HG03095 (cell line): ENCODE measurements at regions not wholly inside any gene's neighbourhood (a gene's known extent, or its start where the extent isn't known, plus 50 kb on each side); places are given as distances from the start of the nearest gene placed in this dataset.
"Not testable (repeated sequence)": the region's sequence is repeated elsewhere in the genome, so short reads cannot be mapped to it uniquely, and the experiment has no call there.

Source experiments
- ATAC-seq: cut with Tn5 transposase; IDR thresholded peaks from one replicate; pipeline ENCODE4 v1.9.1; 2021; ENCODE audit warnings: moderate library complexity; ENCODE audit not compliant: unreplicated experiment

- ATAC-seq, result no peak
Observed at GRCh38 chr4:107562316-107562715, 157.7 kb downstream of the PAPSS1 start.

DNA sequence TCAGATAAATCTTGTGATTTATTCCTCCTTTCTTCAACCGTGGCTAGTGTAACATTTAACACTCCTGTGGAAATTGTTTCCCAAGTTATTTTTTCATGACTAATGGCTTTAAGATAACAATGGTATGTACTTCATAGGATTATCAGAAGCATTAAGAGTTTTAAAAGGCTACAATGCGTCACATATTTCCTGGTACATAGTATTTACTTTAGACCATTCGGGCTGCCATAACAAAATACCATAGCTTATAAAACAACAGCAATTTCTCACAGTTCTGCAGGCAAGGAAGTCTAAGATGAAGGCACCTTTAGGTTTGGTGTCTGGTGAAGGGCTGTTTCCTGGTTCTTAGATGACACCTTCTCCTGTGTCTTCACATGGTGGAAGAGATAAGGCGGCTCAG is 158.6 kb downstream of the PAPSS1 start:
- no peak for ATAC-seq

DNA sequence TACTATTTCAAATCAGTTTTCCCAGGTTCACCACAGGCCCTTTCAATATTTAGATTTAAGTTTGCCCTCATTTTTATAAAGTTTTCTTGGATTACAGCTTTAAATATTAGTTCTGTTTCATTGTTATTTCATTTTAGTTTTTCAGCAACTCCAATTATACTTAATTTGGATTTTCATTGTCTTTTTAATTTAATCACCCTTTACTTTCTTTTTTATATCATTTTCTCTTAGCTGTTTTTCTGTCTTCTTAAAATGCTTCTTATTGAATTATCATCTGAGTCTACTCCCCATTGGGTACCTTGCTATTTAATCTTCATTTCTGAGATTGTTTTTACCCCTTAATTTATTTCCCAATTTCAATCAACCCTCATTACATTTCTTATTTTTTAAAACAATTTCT is 160.4 kb downstream of the PAPSS1 start:
- ATAC-seq, result no peak

DNA sequence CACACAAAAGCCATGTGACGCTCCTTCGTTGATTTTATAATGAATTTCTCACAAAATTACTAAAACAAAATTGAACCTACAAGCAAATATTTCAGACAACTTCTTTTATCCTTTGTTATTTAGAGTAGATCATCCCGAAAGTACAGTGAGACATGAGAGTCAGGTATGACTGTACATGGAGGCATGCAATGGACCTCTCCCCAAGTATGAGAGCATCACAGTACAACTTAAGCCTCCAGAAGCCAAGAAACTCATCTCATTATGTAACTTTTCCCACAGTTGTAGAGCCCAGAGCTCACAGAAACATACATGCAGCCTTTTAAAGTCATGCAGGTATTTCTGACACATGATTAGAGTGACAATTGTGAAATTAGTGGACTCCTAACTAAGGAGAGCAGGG is 167.7 kb downstream of the PAPSS1 start:
- ATAC-seq, result no peak

GRCh38 chr4:107548211-107548905 is 171.7 kb downstream of the PAPSS1 start:
- ATAC-seq, result no peak

GRCh38 chr4:107546638-107547037 is 173.4 kb downstream of the PAPSS1 start:
- ATAC-seq, result no peak

DNA sequence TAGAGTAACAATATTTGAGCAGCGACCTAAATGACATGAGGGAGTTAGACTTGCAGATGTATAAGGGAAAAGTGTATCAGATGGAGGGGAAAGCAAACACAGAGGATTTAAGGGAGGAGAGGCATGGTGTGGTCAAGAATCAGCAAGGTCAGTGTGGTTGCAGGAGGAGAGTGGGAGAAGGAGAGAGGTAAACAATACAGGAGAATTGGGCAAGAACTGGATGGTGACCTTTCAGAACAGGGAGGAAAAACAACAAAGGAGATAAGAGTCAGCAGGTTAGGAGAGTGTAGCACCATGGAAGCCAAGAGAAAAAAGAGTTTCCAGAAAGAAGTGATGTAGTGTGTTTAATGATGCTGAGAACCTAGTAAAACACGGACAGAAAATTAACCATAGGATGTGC is 178.5 kb downstream of the PAPSS1 start:
- no peak for ATAC-seq

DNA sequence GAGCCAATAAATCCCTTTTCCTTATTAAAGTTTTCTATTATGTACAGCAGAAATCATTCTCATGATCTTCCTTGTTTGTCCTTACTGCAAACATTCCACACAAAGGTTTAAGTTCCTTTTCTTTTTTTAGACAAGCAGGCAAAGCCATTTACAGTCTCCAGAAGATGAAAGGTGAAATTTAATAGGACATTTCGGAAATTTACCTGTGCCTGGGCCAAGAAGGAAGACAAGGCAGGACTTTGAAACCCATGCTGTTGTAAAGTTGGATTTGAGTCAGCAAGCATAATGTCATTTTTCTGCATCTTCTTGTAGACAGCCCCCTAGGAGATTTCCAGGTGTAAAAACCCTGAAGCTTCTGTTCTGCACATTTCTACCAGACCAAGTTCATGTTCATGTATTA is 188.1 kb downstream of the PAPSS1 start:
- no peak for ATAC-seq

DNA sequence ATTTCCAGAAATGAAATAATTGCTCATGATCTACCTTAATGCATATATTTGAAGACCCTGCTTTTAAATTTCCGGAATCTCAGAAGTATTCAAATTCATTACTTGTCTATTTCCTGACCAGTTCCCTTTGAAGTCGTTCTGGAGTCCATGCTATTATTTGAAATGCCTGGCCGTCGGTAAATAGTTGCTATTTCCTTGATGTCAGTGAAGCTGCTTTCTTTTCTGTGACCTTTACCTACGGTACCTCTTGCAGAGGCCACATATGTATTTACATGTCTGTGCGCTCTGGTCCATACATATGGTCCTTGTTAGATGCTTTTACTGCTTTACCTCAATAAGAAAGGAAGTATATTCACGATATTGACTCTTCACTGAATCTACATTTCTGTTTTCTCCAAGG is 199.7 kb downstream of the PAPSS1 start:
- no peak for ATAC-seq

- no peak for ATAC-seq
Observed at GRCh38 chr4:107519053-107519452, 201.0 kb downstream of the PAPSS1 start.

DNA sequence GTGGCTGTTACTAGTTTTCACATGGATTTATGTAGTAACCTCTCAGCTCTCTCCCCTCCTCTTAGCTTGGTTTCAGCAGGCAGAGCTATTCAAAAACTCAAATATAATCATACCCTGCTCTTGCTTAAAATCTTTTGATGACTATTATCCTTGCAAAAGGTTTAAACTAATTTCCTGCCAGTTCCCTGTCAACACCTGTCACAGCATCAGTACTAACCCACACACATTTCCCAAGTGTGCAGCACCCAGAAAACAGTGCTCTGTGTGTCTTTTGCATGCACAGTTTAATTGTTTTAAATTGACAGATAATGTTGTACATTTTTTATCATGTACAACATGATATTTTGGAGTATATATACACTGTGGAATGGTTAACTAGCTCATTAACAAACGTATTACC is 202.0 kb downstream of the PAPSS1 start:
- no peak for ATAC-seq

- no peak for ATAC-seq
Observed at GRCh38 chr4:107512549-107512948, 207.5 kb downstream of the PAPSS1 start.

- ATAC-seq, result no peak
Observed at GRCh38 chr4:107509615-107510014, 210.4 kb downstream of the PAPSS1 start.

DNA sequence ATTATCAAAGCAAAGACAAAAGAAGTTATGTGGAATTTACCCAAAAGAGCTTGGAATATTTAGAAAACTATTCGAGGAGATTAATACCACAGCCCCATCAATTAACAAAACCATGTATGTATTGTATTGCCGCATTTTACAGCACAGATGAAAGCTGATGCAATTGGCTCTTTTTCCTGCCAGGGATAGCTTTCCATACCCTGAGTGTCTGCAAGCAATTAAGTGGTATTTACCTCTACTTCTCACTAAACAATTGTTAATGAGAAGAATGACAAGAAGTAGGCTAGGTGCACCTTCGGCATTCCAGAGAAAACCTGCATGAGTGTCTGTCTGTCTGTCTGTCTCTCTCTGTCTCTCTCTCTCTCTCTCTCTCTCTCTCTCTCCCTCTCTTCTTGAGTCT is 219.5 kb downstream of the PAPSS1 start:
- ATAC-seq, result no peak

DNA sequence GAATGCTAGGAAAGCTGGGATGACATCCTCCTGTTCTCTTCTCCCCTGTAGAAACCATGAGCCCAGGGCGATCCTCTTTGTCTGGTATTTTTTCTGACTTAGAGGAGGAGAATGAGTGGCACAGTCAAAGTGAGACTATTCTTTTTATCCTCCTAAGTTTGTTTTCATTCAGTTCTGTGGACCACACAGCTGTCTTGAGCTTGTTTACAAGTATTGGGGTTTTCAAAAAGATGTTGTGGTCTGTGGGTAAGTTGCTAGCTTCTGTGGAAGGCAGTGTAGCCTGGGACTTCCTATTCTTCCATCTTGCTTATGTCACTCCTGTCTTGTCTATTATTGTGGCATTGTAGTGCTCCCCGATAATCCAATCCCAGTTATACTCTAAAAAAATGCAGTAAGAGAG is 223.0 kb downstream of the PAPSS1 start:
- no peak for ATAC-seq

DNA sequence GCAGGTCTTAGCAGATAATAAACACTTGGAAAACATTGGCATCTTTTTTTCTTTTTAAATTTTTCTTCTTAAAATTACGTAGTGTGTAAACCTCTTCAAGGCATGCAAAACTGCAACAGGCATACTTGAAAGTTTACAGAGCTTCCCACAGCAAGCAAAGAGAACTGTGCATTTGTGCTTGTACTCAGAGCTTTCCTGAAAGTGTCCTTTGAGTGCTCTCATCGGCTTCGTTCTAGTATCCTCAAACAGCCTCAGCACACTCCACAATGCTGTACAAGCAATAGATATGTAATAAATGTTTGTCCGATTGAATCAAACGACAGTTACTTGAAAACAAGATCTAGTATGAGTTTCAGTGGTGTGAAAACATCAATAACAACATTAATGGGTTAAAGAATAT is 227.5 kb downstream of the PAPSS1 start:
- ATAC-seq, result no peak

GRCh38 chr4:107490116-107490515 is 229.9 kb downstream of the PAPSS1 start:
- no peak for ATAC-seq

DNA sequence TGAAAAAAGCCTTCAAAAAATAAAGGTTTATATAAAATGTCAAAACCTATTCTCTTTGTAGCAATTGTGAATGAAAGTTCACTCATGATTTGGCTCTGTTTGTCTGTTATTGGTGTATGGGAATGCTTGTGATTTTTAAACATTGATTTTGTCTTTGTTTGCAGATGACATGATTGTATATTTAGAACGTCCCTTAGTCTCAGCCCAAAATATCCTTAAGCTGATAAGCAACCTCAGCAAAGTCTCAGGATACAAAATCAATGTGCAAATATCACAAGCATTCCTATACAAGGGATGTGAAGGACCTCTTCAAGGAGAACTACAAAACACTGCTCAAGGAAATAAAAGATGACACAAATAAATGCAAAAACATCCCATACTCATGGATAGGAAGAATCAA is 236.4 kb downstream of the PAPSS1 start:
- not testable (repeated sequence) for ATAC-seq

- no peak for ATAC-seq
Observed at GRCh38 chr4:107482546-107482945, 237.5 kb downstream of the PAPSS1 start.

- no peak for ATAC-seq
Observed at GRCh38 chr4:107478327-107478980, 241.6 kb downstream of the PAPSS1 start.

GRCh38 chr4:107473126-107473525 is 246.9 kb downstream of the PAPSS1 start:
- no peak for ATAC-seq

DNA sequence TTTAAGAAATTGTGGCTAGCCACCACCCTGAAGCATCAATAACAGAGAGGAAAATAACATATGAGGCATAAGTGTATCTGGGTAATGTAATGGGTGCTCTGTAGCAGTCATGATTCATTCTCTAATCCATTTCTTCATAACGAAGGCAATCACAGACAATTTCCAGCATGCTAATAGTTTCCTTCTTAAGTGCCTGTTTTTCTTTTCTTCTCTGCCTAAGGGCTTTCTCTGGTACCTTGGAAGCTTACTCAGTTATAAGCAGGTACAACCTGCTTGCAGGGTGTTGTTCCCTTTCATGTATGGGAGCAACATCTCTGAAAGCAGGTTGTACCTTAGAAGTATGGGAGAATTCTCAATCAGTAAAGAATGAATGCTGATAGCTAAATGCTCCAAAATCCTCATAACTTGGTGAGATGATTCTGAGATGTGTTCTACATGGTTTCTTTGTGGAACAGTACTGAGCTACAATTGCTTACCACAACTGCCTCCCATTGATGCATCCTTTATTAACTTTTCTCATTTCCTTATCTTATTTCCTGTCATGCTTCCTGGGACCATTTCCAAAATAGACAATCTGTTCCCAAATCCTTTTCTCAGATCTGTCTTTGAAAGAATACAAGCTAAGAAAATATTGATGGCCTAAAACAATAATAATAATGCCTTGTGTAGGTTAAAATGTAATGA is 247.6 kb downstream of the PAPSS1 start:
- no peak for ATAC-seq
